Ishikawa (cell line): ENCODE measurements at regions not wholly inside any gene's neighbourhood (a gene's known extent, or its start where the extent isn't known, plus 50 kb on each side); places are given as distances from the start of the nearest gene placed in this dataset.

Source experiments
- CEBPB ChIP-seq: IDR thresholded peaks from 2 replicates; pipeline ENCODE4 v1.6.1; 2012
- CREB1 ChIP-seq: IDR thresholded peaks from 2 replicates; pipeline ENCODE4 v1.6.1; 2012; ENCODE audit warnings: low read depth
- EGR1 ChIP-seq: IDR thresholded peaks from 2 replicates; pipeline ENCODE4 v1.6.1; 2012
- EP300 ChIP-seq: IDR thresholded peaks from 2 replicates; pipeline ENCODE4 v1.6.1; 2012; ENCODE audit warnings: borderline replicate concordance
- FOXM1 ChIP-seq: IDR thresholded peaks from 2 replicates; pipeline ENCODE4 v1.6.1; 2012; ENCODE audit warnings: low read depth, borderline replicate concordance
- MAX ChIP-seq: IDR thresholded peaks from 2 replicates; pipeline ENCODE4 v1.6.1; 2012
- NFIC ChIP-seq: IDR thresholded peaks from 2 replicates; pipeline ENCODE4 v1.6.1; 2012
- RAD21 ChIP-seq: IDR thresholded peaks from 2 replicates; pipeline ENCODE4 v1.6.1; 2012; ENCODE audit warnings: low read depth
- REST ChIP-seq: IDR thresholded peaks from 2 replicates; pipeline ENCODE4 v1.6.1; 2012; ENCODE audit warnings: low read depth, mild to moderate bottlenecking
- TAF1 ChIP-seq: IDR thresholded peaks from 2 replicates; pipeline ENCODE4 v1.6.1; 2012; ENCODE audit warnings: low read depth, mild to moderate bottlenecking
- TCF12 ChIP-seq: IDR thresholded peaks from 2 replicates; pipeline ENCODE4 v1.6.1; 2012; ENCODE audit warnings: low read depth
- TEAD4 ChIP-seq: IDR thresholded peaks from 2 replicates; pipeline ENCODE4 v1.6.1; 2012
- YY1 ChIP-seq: IDR thresholded peaks from 2 replicates; pipeline ENCODE4 v1.6.1; 2012; ENCODE audit warnings: low read depth
- ZBTB7A ChIP-seq: IDR thresholded peaks from 2 replicates; pipeline ENCODE4 v1.6.1; 2012; ENCODE audit warnings: low read depth
- TF ChIP-seq, protein P1 (sequence below): IDR thresholded peaks from 2 replicates; pipeline ENCODE4 v1.6.1; 2012

DNA sequence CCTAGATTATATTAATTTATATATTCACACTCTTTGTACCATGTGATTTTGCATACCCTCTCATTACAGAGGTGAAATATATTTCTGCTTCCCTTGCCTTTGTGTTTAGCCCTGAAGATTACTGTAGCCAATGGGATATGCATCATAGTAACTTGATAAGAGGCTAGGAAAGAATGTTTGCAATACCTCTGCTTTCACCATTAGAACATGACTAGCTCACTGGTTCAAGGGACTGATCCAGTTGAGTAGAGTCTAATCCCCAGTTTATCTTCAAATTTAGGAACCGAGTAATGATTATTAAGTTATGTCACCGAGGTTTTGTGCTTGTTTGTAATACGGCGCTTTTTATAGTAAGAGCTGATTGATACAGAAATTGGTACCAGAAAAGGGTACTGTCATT is 552.6 kb upstream of the GJE1 start:
- TF ChIP-seq FOXM1 (no peak), EGR1 (no peak), NFIC (no peak), RAD21 (no peak), EP300 (no peak), TCF12 (no peak), YY1 (no peak)

- no peak for TF ChIP-seq RAD21
- TF ChIP-seq TAF1: no peak
- TF ChIP-seq CREB1: no peak
- TF ChIP-seq CEBPB: no peak
- no peak for TF ChIP-seq ZBTB7A
- TF ChIP-seq, protein P1, sequence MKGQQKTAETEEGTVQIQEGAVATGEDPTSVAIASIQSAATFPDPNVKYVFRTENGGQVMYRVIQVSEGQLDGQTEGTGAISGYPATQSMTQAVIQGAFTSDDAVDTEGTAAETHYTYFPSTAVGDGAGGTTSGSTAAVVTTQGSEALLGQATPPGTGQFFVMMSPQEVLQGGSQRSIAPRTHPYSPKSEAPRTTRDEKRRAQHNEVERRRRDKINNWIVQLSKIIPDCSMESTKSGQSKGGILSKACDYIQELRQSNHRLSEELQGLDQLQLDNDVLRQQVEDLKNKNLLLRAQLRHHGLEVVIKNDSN: no peak
- TF ChIP-seq EP300: no peak
These were observed 556.0 kb upstream of the GJE1 start for GRCh38 chr6:141576751-141577150.

- TF ChIP-seq TEAD4: no peak
- TF ChIP-seq RAD21: peak; percentile 94
- no peak for TF ChIP-seq CREB1
- TF ChIP-seq REST: no peak
- TF ChIP-seq CEBPB: no peak
- no peak for TF ChIP-seq TAF1
- TF ChIP-seq, protein P1: no peak
- no peak for TF ChIP-seq MAX
These were observed 569.6 kb upstream of the GJE1 start for GRCh38 chr6:141562851-141563763.

DNA sequence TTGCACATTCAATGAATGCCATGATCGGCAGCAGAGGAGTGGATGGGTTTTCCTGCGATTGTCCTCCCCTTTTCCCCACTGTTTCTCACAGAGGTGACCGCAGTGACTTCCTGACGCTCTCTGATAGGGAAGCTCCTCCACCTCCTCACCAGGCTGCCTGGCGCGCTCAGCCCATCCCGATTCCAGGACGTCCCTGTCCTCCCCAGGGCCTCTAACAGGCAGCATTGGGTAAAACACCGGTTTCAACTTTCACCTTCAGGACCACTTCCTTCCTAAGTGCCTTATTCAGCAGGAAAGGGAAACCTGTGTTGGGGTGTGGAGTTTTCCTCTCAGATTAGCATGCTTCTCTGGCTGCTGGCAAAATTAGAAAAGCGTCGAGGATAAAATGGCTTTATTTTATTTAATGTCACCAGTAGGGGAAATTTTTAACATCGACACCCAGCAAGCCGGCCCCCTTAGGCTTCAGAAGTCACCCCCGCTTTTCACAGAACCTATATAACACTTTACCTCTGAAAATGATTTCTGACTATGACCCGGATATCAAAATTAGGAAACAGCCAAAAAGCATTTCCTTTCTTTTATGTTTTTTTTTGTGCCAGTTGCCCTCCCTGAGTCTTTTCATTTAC is 570.4 kb upstream of the GJE1 start:
- no peak for TF ChIP-seq RAD21
- TF ChIP-seq TEAD4: no peak
- TF ChIP-seq REST: no peak
- TF ChIP-seq EP300: no peak
- TF ChIP-seq ZBTB7A: no peak
- TF ChIP-seq MAX: no peak
- TF ChIP-seq NFIC: no peak
- no peak for TF ChIP-seq TAF1
- no peak for TF ChIP-seq CREB1

DNA sequence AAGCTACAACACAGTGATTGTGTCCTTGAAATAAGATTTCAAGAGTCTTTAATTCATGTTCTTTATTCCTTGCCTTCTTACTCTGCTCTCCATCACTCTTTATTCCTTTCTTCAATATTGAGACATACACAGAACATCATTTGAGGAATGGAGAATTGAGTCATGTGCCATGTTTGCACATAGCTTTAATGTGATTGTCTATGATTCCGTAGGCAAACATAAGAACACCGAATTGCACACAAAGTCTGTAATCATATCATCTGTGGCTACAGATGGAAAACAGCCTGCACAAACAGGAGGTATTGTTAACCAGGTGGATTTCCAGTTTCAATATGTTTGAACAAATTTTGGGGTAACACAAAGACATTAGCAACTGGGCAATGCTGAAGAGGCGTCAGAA is 571.6 kb upstream of the GJE1 start:
- TF ChIP-seq TAF1 (no peak), FOXM1 (no peak), YY1 (no peak), MAX (no peak), CEBPB (no peak), TCF12 (no peak), NFIC (no peak), CREB1 (no peak), EP300 (no peak), TEAD4 (no peak), ZBTB7A (no peak), RAD21 (no peak), EGR1 (no peak), REST (no peak)
- TF ChIP-seq, protein P1: no peak
